ENCODE measurements at regions not wholly inside any gene's neighbourhood (a gene's known extent, or its start where the extent isn't known, plus 50 kb on each side); places are given as distances from the start of the nearest gene placed in this dataset.

GRCh38 chr7:33820206-33820605 is 85.1 kb upstream of the BMPER start:
- no peak overlapping the region for H3K4me3 ChIP-seq (ENCODE audit: low read depth, low read length)
- no peak for DNase-seq (ENCODE audit: low read depth)
- no peak for TF ChIP-seq CTCF (IDR thresholded peaks at IDR 0.05; ENCODE audit: low read depth, low read length, missing control alignments)

- TF ChIP-seq CTCF (IDR thresholded peaks at IDR 0.05; ENCODE audit: low read depth, low read length, missing control alignments), result no peak
- DNase-seq (ENCODE audit: low read depth), result no peak
- no peak overlapping the region for H3K4me3 ChIP-seq (ENCODE audit: low read depth, low read length)
Measured at GRCh38 chr7:33821970-33822369, 83.4 kb upstream of the BMPER start.

GRCh38 chr7:33823913-33824312 is 81.4 kb upstream of the BMPER start:
- TF ChIP-seq CTCF (IDR thresholded peaks at IDR 0.05; ENCODE audit: low read depth, low read length, missing control alignments), result no peak
- no peak for DNase-seq (ENCODE audit: low read depth)
- no peak overlapping the region for H3K4me3 ChIP-seq (ENCODE audit: low read depth, low read length)

- no peak for TF ChIP-seq CTCF (IDR thresholded peaks at IDR 0.05; ENCODE audit: low read depth, low read length, missing control alignments)
- H3K4me3 ChIP-seq (ENCODE audit: low read depth, low read length), result no peak overlapping the region
- no peak for DNase-seq (ENCODE audit: low read depth)
Measured at GRCh38 chr7:33824911-33825459, 80.4 kb upstream of the BMPER start.

GRCh38 chr7:33825644-33826043 is 79.7 kb upstream of the BMPER start:
- no peak for TF ChIP-seq CTCF (IDR thresholded peaks at IDR 0.05; ENCODE audit: low read depth, low read length, missing control alignments)
- no peak for DNase-seq (ENCODE audit: low read depth)
- no peak overlapping the region for H3K4me3 ChIP-seq (ENCODE audit: low read depth, low read length)

- TF ChIP-seq CTCF (IDR thresholded peaks at IDR 0.05; ENCODE audit: low read depth, low read length, missing control alignments), result no peak
- no peak overlapping the region for H3K4me3 ChIP-seq (ENCODE audit: low read depth, low read length)
Measured at GRCh38 chr7:33829536-33829935, 75.8 kb upstream of the BMPER start.

GRCh38 chr7:33831389-33832141 is 73.8 kb upstream of the BMPER start:
- H3K4me3 ChIP-seq (ENCODE audit: low read depth, low read length), result no peak overlapping the region
- TF ChIP-seq CTCF (IDR thresholded peaks at IDR 0.05; ENCODE audit: low read depth, low read length, missing control alignments), result no peak
- DNase-seq (ENCODE audit: low read depth), result no peak

More at GRCh38 chr7:33829536-33829935, 75.8 kb upstream of the BMPER start:
- DNase-seq (ENCODE audit: low read depth), result no peak

All from GM12864 (cell line).